ENCODE measurements at regions not wholly inside any gene's neighbourhood (a gene's known extent, or its start where the extent isn't known, plus 50 kb on each side); places are given as distances from the start of the nearest gene placed in this dataset.

GRCh38 chr7:83212883-83213282 lies 50.2 kb upstream of the PCLO start:
- Histone ChIP-seq H3K9me3 (ENCODE audit: control insufficient read depth, insufficient read depth, low read length) (no peaks in the 10 kb centered on the region), H3K27me3 (ENCODE audit: control insufficient read depth, low read length) (no peaks in the 10 kb centered on the region), H3K27ac (ENCODE audit: low read depth, low read length) (no peak overlapping the region), H3K79me2 (ENCODE audit: control insufficient read depth, low read length) (no peaks in the 10 kb centered on the region), H3F3A (ENCODE audit: control insufficient read depth, insufficient read depth) (no peaks in the 10 kb centered on the region), H3K4me3 (ENCODE audit: low read length) (no peak overlapping the region), H3K4me1 (ENCODE audit: control insufficient read depth, low read length) (no peaks in the 10 kb centered on the region), H4K20me1 (ENCODE audit: control insufficient read depth, insufficient read depth, low read depth, low read length) (no peaks in the 10 kb centered on the region), H3K36me3 (ENCODE audit: control insufficient read depth, low read length) (no peaks in the 10 kb centered on the region), H3K4me2 (ENCODE audit: low read length) (no peak overlapping the region), H3K9me2 (replicated peaks; ENCODE audit: control insufficient read depth, low read length) (no peaks in the 10 kb centered on the region)
- TF ChIP-seq CTCF (IDR thresholded peaks at IDR 0.05; ENCODE audit: low read depth, low read length, poor library complexity, severe bottlenecking): no peak
- TF ChIP-seq EZH2phosphoT487 (IDR thresholded peaks at IDR 0.05; ENCODE audit: borderline replicate concordance, low read length): no peak

All from DOHH2 (cell line).